ENCODE measurements at regions not wholly inside any gene's neighbourhood (a gene's known extent, or its start where the extent isn't known, plus 50 kb on each side); places are given as distances from the start of the nearest gene placed in this dataset.

- Histone ChIP-seq H3K79me2 (ENCODE audit: control insufficient read depth, insufficient read depth, low read length, unreplicated experiment) (no peaks in the 10 kb centered on the region), H3K4me3 (ENCODE audit: low read depth, low read length) (no peak overlapping the region), H3K27me3 (ENCODE audit: insufficient read depth, low read length) (no peaks in the 10 kb centered on the region), H3K4me1 (ENCODE audit: control insufficient read depth, insufficient read depth, low read length, unreplicated experiment) (no peaks in the 10 kb centered on the region), H3K36me3 (ENCODE audit: insufficient read depth, low read length) (no peaks in the 10 kb centered on the region), H2AFZ (ENCODE audit: low read length, unreplicated experiment) (no peak overlapping the region), H3K27ac (ENCODE audit: low read depth, low read length) (no peak overlapping the region)
Measured at GRCh38 chr11:90341986-90342385, 119.1 kb upstream of the CHORDC1 start.

DNA sequence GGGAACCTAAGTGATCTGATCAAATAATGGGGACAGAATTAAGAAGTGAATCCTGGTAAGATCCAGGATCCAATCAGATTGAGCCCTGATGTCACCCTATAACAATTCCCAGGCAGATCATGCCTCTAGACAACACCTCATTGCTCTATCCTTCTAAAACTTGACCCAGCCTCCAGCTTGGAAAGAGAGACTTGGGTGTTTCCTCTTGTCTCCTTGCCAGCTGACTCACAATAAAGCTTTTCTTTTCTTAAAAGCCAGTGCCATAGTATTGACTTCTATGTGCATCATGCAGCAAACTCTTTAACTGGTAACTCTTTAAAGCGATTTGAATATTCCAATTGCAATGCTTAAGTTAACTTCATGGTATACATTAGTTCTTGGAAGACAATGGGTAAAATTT is 109.6 kb upstream of the CHORDC1 start:
- no peak overlapping the region for H3K27ac ChIP-seq (ENCODE audit: low read depth, low read length)
- H3K79me2 ChIP-seq (ENCODE audit: control insufficient read depth, insufficient read depth, low read length, unreplicated experiment) = no peaks in the 10 kb centered on the region
- H3K36me3 ChIP-seq (ENCODE audit: insufficient read depth, low read length) = no peaks in the 10 kb centered on the region
- H3K27me3 ChIP-seq (ENCODE audit: insufficient read depth, low read length) = no peaks in the 10 kb centered on the region
- no peaks in the 10 kb centered on the region for H3K4me1 ChIP-seq (ENCODE audit: control insufficient read depth, insufficient read depth, low read length, unreplicated experiment)
- no peak overlapping the region for H2AFZ ChIP-seq (ENCODE audit: low read length, unreplicated experiment)
- no peak overlapping the region for H3K4me3 ChIP-seq (ENCODE audit: low read depth, low read length)

DNA sequence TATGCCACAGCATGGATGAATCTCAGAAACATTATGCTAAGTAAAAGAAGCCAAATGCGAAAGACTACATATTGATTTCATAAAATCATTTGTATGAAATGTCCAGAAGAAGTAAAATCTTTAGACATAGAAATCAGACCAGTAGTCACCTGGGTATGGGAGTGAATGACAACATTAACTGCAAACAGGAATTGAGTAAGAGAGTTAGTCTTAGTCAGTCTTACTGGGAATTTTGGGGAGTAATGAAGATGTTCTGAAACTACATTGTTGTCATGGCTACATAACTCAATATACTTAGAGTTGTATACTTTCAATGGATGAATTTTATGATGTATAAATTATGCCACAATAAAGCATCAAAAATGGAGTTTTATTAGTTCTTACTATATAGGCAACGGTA is 107.8 kb upstream of the CHORDC1 start:
- Histone ChIP-seq H3K27ac (ENCODE audit: low read depth, low read length) (no peak overlapping the region), H3K27me3 (ENCODE audit: insufficient read depth, low read length) (no peaks in the 10 kb centered on the region), H3K36me3 (ENCODE audit: insufficient read depth, low read length) (no peaks in the 10 kb centered on the region), H3K4me1 (ENCODE audit: control insufficient read depth, insufficient read depth, low read length, unreplicated experiment) (no peaks in the 10 kb centered on the region), H2AFZ (ENCODE audit: low read length, unreplicated experiment) (no peak overlapping the region), H3K4me3 (ENCODE audit: low read depth, low read length) (no peak overlapping the region), H3K79me2 (ENCODE audit: control insufficient read depth, insufficient read depth, low read length, unreplicated experiment) (no peaks in the 10 kb centered on the region)

DNA sequence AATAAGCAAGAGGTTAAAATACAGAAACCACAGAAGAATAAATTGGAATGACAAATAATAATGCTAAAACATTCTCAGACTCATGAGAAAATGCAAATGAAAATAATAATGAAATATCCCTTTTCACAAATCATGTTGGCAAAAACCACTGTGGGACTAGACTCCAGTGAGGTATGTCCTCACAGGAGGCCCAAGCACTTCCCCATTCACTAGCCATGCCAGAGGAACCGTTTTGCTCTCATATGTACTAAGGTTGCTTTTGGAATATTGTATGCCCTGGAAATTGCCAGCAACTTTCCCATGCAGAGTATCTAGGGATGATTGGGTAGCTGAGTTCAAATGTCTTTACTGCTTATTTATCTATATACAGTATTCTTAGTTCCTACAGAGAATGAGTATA is 106.2 kb upstream of the CHORDC1 start:
- H3K4me1 ChIP-seq (ENCODE audit: control insufficient read depth, insufficient read depth, low read length, unreplicated experiment) = no peaks in the 10 kb centered on the region
- H3K27ac ChIP-seq (ENCODE audit: low read depth, low read length) = no peak overlapping the region
- no peak overlapping the region for H3K4me3 ChIP-seq (ENCODE audit: low read depth, low read length)
- H2AFZ ChIP-seq (ENCODE audit: low read length, unreplicated experiment) = no peak overlapping the region
- H3K36me3 ChIP-seq (ENCODE audit: insufficient read depth, low read length) = no peaks in the 10 kb centered on the region
- no peaks in the 10 kb centered on the region for H3K27me3 ChIP-seq (ENCODE audit: insufficient read depth, low read length)
- H3K79me2 ChIP-seq (ENCODE audit: control insufficient read depth, insufficient read depth, low read length, unreplicated experiment) = no peaks in the 10 kb centered on the region

DNA sequence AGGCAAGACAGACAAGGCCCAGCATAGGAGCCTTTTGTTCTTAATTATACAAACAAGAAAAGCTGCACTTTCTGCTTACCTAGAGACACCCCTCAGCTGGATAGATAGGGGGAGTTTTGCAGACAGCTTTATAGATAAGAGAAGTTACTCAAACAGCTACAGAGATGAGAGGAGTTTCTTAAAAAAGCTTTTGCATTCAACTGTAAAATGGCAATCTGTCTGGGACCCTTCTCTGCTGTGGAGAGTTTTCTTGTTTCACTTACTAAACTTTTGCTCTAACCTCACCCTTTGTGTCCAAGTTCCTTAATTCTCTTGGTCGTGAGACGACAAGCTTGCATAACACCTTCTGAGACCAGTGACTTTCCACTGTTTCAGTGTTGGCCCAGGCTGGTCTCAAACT is 103.8 kb upstream of the CHORDC1 start:
- H3K36me3 ChIP-seq (ENCODE audit: insufficient read depth, low read length) = no peaks in the 10 kb centered on the region
- no peak overlapping the region for H2AFZ ChIP-seq (ENCODE audit: low read length, unreplicated experiment)
- no peak overlapping the region for H3K27ac ChIP-seq (ENCODE audit: low read depth, low read length)
- H3K79me2 ChIP-seq (ENCODE audit: control insufficient read depth, insufficient read depth, low read length, unreplicated experiment) = no peaks in the 10 kb centered on the region
- no peak overlapping the region for H3K4me3 ChIP-seq (ENCODE audit: low read depth, low read length)
- H3K4me1 ChIP-seq (ENCODE audit: control insufficient read depth, insufficient read depth, low read length, unreplicated experiment) = no peaks in the 10 kb centered on the region
- no peaks in the 10 kb centered on the region for H3K27me3 ChIP-seq (ENCODE audit: insufficient read depth, low read length)

DNA sequence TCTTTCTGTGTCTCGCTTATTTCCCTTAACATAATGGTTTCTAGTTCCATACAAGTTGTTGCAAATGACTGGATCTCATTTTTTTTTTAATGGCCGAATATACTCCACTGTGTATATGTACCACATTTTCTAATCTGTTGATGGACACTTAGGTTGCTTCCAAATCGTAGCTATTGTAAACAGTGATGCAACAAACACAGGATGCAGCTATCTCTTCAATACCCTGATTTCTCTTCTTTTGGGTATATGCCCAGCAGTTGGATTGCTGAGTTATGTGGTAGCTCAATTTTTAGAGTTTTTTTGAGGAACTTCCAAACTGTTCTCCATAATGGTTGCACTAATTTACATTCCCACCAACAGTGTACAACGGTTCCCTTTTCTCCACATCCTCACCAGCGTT is 100.4 kb upstream of the CHORDC1 start:
- Histone ChIP-seq H3K4me1 (ENCODE audit: control insufficient read depth, insufficient read depth, low read length, unreplicated experiment) (no peaks in the 10 kb centered on the region), H2AFZ (ENCODE audit: low read length, unreplicated experiment) (no peak overlapping the region), H3K36me3 (ENCODE audit: insufficient read depth, low read length) (no peaks in the 10 kb centered on the region), H3K27ac (ENCODE audit: low read depth, low read length) (no peak overlapping the region), H3K79me2 (ENCODE audit: control insufficient read depth, insufficient read depth, low read length, unreplicated experiment) (no peaks in the 10 kb centered on the region), H3K27me3 (ENCODE audit: insufficient read depth, low read length) (no peaks in the 10 kb centered on the region), H3K4me3 (ENCODE audit: low read depth, low read length) (no peak overlapping the region)

- Histone ChIP-seq H2AFZ (ENCODE audit: low read length, unreplicated experiment) (no peak overlapping the region), H3K27me3 (ENCODE audit: insufficient read depth, low read length) (no peaks in the 10 kb centered on the region), H3K27ac (ENCODE audit: low read depth, low read length) (no peak overlapping the region), H3K4me3 (ENCODE audit: low read depth, low read length) (no peak overlapping the region), H3K4me1 (ENCODE audit: control insufficient read depth, insufficient read depth, low read length, unreplicated experiment) (no peaks in the 10 kb centered on the region), H3K36me3 (ENCODE audit: insufficient read depth, low read length) (no peaks in the 10 kb centered on the region), H3K79me2 (ENCODE audit: control insufficient read depth, insufficient read depth, low read length, unreplicated experiment) (no peaks in the 10 kb centered on the region)
Measured at GRCh38 chr11:90321018-90321417, 98.2 kb upstream of the CHORDC1 start.

DNA sequence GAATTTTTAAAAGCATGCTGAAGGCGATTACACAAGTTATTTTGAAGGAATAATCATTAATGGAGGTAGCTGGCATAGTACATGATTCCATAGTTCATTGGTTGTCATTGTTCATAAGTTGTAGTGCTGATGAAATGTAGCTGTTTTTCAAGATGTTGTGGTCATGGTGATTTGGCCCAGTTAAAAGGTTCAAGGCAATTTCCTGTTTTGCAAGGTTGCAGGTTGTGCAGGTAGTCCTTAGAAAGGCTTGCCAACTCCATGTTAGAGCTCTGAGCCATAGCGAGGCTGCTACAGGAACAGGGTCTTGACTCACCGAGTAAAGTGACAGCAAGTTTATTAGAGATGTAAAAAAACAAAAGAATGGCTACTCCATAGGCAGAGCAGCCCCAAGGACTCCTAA is 95.8 kb upstream of the CHORDC1 start:
- H3K27me3 ChIP-seq (ENCODE audit: insufficient read depth, low read length) = no peaks in the 10 kb centered on the region
- no peak overlapping the region for H3K27ac ChIP-seq (ENCODE audit: low read depth, low read length)
- no peaks in the 10 kb centered on the region for H3K79me2 ChIP-seq (ENCODE audit: control insufficient read depth, insufficient read depth, low read length, unreplicated experiment)
- H3K4me1 ChIP-seq (ENCODE audit: control insufficient read depth, insufficient read depth, low read length, unreplicated experiment) = no peaks in the 10 kb centered on the region
- H3K36me3 ChIP-seq (ENCODE audit: insufficient read depth, low read length) = no peaks in the 10 kb centered on the region
- no peak overlapping the region for H3K4me3 ChIP-seq (ENCODE audit: low read depth, low read length)
- H2AFZ ChIP-seq (ENCODE audit: low read length, unreplicated experiment) = no peak overlapping the region

GRCh38 chr11:90310210-90310609 is 87.4 kb upstream of the CHORDC1 start:
- Histone ChIP-seq H3K4me3 (ENCODE audit: low read depth, low read length) (no peak overlapping the region), H3K4me1 (ENCODE audit: control insufficient read depth, insufficient read depth, low read length, unreplicated experiment) (no peaks in the 10 kb centered on the region), H3K79me2 (ENCODE audit: control insufficient read depth, insufficient read depth, low read length, unreplicated experiment) (no peaks in the 10 kb centered on the region), H3K27me3 (ENCODE audit: insufficient read depth, low read length) (no peaks in the 10 kb centered on the region), H3K27ac (ENCODE audit: low read depth, low read length) (no peak overlapping the region), H2AFZ (ENCODE audit: low read length, unreplicated experiment) (no peak overlapping the region), H3K36me3 (ENCODE audit: insufficient read depth, low read length) (no peaks in the 10 kb centered on the region)

GRCh38 chr11:90309693-90310092 is 86.8 kb upstream of the CHORDC1 start:
- H3K36me3 ChIP-seq (ENCODE audit: insufficient read depth, low read length) = no peaks in the 10 kb centered on the region
- no peak overlapping the region for H3K4me3 ChIP-seq (ENCODE audit: low read depth, low read length)
- no peaks in the 10 kb centered on the region for H3K27me3 ChIP-seq (ENCODE audit: insufficient read depth, low read length)
- H3K27ac ChIP-seq (ENCODE audit: low read depth, low read length) = no peak overlapping the region
- no peak overlapping the region for H2AFZ ChIP-seq (ENCODE audit: low read length, unreplicated experiment)
- no peaks in the 10 kb centered on the region for H3K79me2 ChIP-seq (ENCODE audit: control insufficient read depth, insufficient read depth, low read length, unreplicated experiment)
- H3K4me1 ChIP-seq (ENCODE audit: control insufficient read depth, insufficient read depth, low read length, unreplicated experiment) = no peaks in the 10 kb centered on the region

- Histone ChIP-seq H2AFZ (ENCODE audit: low read length, unreplicated experiment) (no peak overlapping the region), H3K27ac (ENCODE audit: low read depth, low read length) (no peak overlapping the region), H3K27me3 (ENCODE audit: insufficient read depth, low read length) (no peaks in the 10 kb centered on the region), H3K4me1 (ENCODE audit: control insufficient read depth, insufficient read depth, low read length, unreplicated experiment) (no peaks in the 10 kb centered on the region), H3K79me2 (ENCODE audit: control insufficient read depth, insufficient read depth, low read length, unreplicated experiment) (no peaks in the 10 kb centered on the region), H3K36me3 (ENCODE audit: insufficient read depth, low read length) (no peaks in the 10 kb centered on the region), H3K4me3 (ENCODE audit: low read depth, low read length) (no peak overlapping the region)
Measured at GRCh38 chr11:90294526-90294925, 71.7 kb upstream of the CHORDC1 start.

- no peaks in the 10 kb centered on the region for H3K36me3 ChIP-seq (ENCODE audit: insufficient read depth, low read length)
- peaks cover under 1% of the 10 kb centered on the region; the same call in 1 of the 2 replicates for H3K27me3 ChIP-seq (ENCODE audit: insufficient read depth, low read length)
- no peak overlapping the region for H3K27ac ChIP-seq (ENCODE audit: low read depth, low read length)
- H2AFZ ChIP-seq (ENCODE audit: low read length, unreplicated experiment) = no peak overlapping the region
- H3K4me1 ChIP-seq (ENCODE audit: control insufficient read depth, insufficient read depth, low read length, unreplicated experiment) = no peaks in the 10 kb centered on the region
- no peak overlapping the region for H3K4me3 ChIP-seq (ENCODE audit: low read depth, low read length)
- no peaks in the 10 kb centered on the region for H3K79me2 ChIP-seq (ENCODE audit: control insufficient read depth, insufficient read depth, low read length, unreplicated experiment)
Measured at GRCh38 chr11:90294091-90294490, 71.2 kb upstream of the CHORDC1 start.

All from ACC112 (cell line).